ENCODE measurements at regions not wholly inside any gene's neighbourhood (a gene's known extent, or its start where the extent isn't known, plus 50 kb on each side); places are given as distances from the start of the nearest gene placed in this dataset.

- TF ChIP-seq CTCF (conservative IDR thresholded peaks at IDR 0.05; ENCODE audit: low read length) = no peak
These were observed 91.3 kb upstream of the FST start for GRCh38 chr5:53389093-53389492.

GRCh38 chr5:53392073-53392472 is 88.4 kb upstream of the FST start:
- DNase-seq (ENCODE audit: low read depth) = no peak
- TF ChIP-seq CTCF (conservative IDR thresholded peaks at IDR 0.05; ENCODE audit: low read length) = no peak
- no peak overlapping the region for H3K4me3 ChIP-seq (ENCODE audit: low read length)

More at GRCh38 chr5:53389093-53389492, 91.3 kb upstream of the FST start:
- no peak for DNase-seq (ENCODE audit: low read depth)
- no peak overlapping the region for H3K4me3 ChIP-seq (ENCODE audit: low read length)

GRCh38 chr5:53394808-53395207 is 85.6 kb upstream of the FST start:
- no peak overlapping the region for H3K4me3 ChIP-seq (ENCODE audit: low read length)
- no peak for DNase-seq (ENCODE audit: low read depth)
- TF ChIP-seq CTCF (conservative IDR thresholded peaks at IDR 0.05; ENCODE audit: low read length) = no peak

GRCh38 chr5:53397141-53397757 is 83.2 kb upstream of the FST start:
- no peak overlapping the region for H3K4me3 ChIP-seq (ENCODE audit: low read length)
- DNase-seq (ENCODE audit: low read depth) = no peak
- no peak for TF ChIP-seq CTCF (conservative IDR thresholded peaks at IDR 0.05; ENCODE audit: low read length)

- DNase-seq (ENCODE audit: low read depth) = peak; percentile 72
- TF ChIP-seq CTCF (conservative IDR thresholded peaks at IDR 0.05; ENCODE audit: low read length) = no peak
- no peak overlapping the region for H3K4me3 ChIP-seq (ENCODE audit: low read length)
These were observed 82.6 kb upstream of the FST start for GRCh38 chr5:53397845-53398244.

- no peak overlapping the region for H3K4me3 ChIP-seq (ENCODE audit: low read length)
- no peak for TF ChIP-seq CTCF (conservative IDR thresholded peaks at IDR 0.05; ENCODE audit: low read length)
- peak; percentile 77 for DNase-seq (ENCODE audit: low read depth)
These were observed 80.3 kb upstream of the FST start for GRCh38 chr5:53399926-53400697.

- H3K4me3 ChIP-seq (ENCODE audit: low read length) = no peak overlapping the region
- peak; percentile 78 for DNase-seq (ENCODE audit: low read depth)
- no peak for TF ChIP-seq CTCF (conservative IDR thresholded peaks at IDR 0.05; ENCODE audit: low read length)
These were observed 77.1 kb upstream of the FST start for GRCh38 chr5:53403291-53403690.

Data from AG10803 (cell line).